GM19043 (cell line): ENCODE measurements at regions not wholly inside any gene's neighbourhood (a gene's known extent, or its start where the extent isn't known, plus 50 kb on each side); places are given as distances from the start of the nearest gene placed in this dataset.
"Not testable (repeated sequence)": the region's sequence is repeated elsewhere in the genome, so short reads cannot be mapped to it uniquely, and the experiment has no call there.

Experiments
- ATAC-seq: cut with Tn5 transposase; IDR thresholded peaks from one replicate; pipeline ENCODE4 v1.9.1; 2021; ENCODE audit warnings: low read depth; ENCODE audit not compliant: unreplicated experiment

DNA sequence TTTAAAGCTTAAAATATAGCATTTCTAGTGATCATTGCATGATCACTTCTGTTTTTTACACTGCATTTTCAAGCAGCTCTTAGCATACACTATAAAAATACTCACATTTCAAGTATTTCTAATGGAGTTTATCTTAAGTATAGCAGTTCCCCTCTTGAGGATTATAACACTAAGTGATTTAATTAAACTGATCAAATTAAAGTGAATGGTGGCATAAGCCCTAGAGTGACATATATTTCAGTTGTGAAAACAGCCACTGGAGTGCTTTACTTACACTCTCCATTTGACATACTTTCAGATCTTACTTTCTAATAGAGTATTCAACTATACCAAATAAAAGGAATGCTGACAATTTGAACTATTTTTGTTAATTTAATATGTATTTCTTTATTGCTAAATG is 623.3 kb upstream of the TMPRSS15 start:
- ATAC-seq, result no peak

- ATAC-seq, result no peak
These were observed 626.2 kb upstream of the TMPRSS15 start for GRCh38 chr21:19029816-19030215.

DNA sequence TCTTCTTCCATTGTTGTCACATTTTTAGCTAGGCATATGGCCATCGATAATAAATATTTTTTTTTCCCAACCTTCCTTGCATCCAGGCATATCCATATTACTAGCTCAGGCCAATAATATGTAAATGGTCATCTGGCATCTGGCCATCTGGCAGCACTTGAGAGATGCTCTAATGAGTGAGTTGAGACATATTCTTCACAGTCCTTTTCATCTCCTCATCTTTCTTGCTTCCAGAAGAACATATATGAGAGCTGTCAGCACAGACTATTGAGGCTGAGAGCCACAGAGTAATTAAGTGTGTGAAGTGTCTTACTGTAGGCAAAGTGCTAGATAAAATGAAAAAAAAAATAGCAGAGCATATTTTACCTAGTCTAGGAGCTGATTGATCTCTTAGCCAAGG is 628.4 kb upstream of the TMPRSS15 start:
- ATAC-seq, result no peak

- no peak for ATAC-seq
These were observed 630.5 kb upstream of the TMPRSS15 start for GRCh38 chr21:19034041-19034440.

DNA sequence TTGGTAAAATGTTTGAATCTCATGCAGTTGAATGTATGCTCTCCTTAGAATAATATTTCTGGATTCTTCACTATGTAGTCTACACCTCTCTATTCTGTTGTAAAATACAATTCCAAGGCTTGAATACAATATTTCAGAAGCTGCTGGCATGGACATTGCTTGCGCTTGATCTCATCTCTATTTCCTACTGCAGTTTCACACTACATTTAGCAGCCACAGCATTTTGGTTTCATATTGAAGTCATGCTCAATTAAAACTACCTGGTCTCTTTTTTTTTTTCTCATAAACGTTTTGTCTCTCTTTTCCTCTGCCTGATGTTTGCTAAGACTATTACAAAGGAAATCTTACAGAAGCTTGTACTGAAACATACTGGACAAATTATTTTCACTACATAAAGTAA is 631.0 kb upstream of the TMPRSS15 start:
- ATAC-seq, result no peak

DNA sequence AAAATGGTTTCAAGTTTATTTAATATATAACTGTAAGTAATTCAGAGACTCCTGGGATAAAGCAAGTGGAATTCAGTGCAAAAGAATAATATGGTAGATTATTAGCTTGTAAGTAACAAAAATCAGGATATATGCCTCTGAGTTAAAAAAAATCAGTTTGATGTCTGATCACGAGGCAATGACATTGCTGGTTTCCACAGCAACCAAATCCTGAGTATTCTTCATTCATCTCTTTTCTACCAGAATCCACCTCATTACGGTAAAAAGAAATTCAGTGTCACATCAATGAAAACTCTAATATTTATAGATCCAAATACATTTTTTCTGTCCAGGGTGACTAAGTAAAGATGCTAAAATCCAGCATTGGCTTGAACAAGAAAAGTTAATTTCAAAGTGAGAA is 642.3 kb upstream of the TMPRSS15 start:
- no peak for ATAC-seq

- ATAC-seq, result no peak
These were observed 644.6 kb upstream of the TMPRSS15 start for GRCh38 chr21:19048098-19048672.

GRCh38 chr21:19049567-19049966 is 646.0 kb upstream of the TMPRSS15 start:
- no peak for ATAC-seq

DNA sequence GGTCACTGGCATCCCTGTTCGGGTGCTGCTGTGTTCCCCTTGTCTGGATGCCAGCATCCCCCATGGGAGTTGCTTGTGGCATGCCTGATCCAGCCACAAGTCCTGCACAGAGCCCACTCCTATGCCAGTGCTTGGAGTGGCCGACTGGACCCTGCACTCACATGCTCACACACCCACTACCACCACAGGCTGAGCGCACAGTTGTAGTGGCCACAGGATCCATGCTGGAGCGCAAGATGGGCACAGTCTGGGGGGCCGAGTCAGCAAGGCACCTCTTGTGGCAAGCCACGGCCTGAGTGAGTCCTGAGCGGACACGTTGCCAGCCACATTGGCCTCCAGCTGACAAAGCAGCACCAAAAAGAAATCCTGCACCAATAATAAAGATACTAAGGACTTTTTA is 661.6 kb upstream of the TMPRSS15 start:
- ATAC-seq, result no peak

- ATAC-seq, result no peak
These were observed 672.4 kb upstream of the TMPRSS15 start for GRCh38 chr21:19076031-19076430.

GRCh38 chr21:19109694-19110093 is 706.1 kb upstream of the TMPRSS15 start:
- ATAC-seq, result no peak

DNA sequence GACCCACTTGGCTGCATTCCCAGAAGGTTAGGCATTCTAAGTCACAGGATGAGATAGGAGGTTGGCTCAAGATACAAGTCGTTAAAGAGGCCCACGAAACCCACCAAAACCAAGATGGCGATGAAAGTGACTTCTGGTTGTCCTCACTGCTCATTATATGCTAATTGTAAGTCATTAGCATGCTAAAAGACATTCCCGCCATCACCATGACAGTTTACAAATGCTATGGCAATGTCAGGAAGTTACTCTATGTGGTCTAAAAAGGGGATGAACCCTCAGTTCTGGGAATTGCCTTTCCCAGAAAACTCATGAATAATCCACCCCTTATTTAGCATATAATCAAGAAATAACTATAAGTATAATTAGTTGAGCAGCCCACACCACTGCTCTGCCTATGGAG is 715.7 kb upstream of the TMPRSS15 start:
- not testable (repeated sequence) for ATAC-seq

DNA sequence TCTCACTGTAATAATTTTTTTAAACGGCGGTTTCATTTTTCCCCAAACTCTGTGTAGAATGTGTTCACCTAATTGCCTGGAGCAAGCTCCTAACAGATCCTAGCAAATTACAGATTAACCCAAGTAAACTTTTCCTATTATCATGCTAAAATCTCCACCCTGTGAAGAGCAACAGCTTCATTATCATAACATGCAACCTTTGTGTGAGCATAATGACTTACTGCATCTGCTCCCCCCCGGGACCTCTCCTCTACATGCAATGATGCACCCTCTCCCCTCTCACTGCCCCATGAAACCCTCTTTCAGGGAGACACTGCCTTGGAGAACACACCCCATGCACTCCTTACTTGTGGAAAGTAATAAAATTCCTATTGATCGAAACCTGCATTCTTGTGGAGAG is 717.0 kb upstream of the TMPRSS15 start:
- ATAC-seq, result no peak

DNA sequence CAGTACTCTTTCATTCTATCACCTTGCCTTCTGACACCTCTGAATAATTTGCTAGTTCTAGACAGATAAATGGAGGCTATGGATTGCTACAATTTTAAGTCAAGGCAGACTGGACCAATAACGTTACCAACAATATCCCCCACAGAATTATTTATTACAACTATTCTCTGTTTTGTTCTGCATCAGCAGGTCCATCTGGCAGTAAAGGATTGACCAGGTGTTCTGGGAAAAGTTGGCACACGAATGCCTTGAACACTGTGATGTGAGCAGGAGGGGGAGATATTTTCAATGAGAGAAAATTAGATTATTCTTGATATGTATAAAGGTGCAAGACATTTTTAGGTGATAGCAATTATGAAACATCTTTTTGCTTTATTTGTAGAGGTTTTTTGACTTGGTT is 718.8 kb upstream of the TMPRSS15 start:
- ATAC-seq, result no peak

GRCh38 chr21:19123053-19123452 is 719.5 kb upstream of the TMPRSS15 start:
- ATAC-seq, result no peak

- no peak for ATAC-seq
These were observed 719.9 kb upstream of the TMPRSS15 start for GRCh38 chr21:19123525-19123924.

DNA sequence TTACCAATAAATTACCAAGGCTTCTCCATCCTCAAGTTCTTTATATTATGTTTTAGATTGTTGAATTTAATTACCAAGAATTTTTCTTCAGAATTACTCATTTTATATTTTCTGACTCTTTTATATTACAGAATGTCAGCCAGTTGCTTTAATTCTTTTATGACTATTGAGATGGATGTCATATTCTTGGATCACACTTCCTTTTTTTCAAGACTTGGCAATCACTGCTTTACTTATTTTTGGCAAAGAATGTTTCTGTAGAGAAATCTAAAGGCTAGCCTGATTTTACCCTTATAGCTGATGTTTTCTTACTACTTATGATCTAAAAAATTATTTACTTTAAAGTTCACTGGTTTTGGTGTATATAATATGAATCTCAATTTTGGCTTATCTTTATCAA is 721.1 kb upstream of the TMPRSS15 start:
- ATAC-seq, result no peak

GRCh38 chr21:19130379-19131028 is 726.9 kb upstream of the TMPRSS15 start:
- ATAC-seq, result no peak

DNA sequence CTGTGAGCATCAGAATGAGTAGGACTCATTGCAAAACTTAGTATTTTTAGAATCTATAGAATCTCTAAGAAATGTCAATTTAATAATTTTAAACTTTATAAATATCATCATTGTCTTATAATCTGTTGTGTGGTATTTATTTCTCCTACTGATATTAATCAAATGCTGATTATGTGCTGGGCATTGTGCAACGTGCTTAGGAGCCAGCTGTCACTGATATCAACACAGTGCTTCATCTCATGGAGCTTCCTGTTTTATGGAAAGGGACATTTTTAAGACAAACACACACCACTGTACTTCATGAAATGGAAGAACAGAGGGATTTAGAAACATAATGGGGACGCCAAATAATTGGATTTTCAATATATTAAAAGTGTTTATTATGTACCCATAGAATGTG is 737.9 kb upstream of the TMPRSS15 start:
- no peak for ATAC-seq

DNA sequence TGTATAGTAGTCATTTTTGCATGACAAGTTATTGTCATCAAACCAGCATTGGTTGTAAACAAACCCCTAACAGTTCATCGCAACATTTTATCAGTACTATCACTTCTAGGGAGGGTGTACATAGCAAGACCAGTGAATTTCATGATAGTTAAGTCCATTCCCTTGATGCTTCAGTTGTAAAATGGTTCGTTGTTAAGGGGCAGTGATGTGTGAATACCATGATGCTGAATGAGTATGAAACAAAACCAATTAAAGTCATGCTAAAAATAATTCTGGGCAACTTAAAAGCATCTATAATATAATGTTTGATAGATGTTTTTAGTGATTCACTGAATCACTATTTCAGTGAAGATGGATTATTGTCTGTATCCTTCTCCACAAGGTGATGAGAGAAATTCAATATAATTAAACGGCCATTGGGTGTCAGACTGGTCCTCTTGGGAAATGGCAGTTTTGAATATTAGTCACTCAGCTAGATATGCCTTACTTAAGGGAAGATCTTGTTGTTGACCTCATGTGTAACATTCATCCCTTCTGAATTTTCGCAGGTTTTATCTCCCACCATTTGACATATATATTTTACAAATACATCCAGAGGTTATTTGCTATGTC is 742.2 kb upstream of the TMPRSS15 start:
- no peak for ATAC-seq

GRCh38 chr21:19148056-19148455 is 744.5 kb upstream of the TMPRSS15 start:
- no peak for ATAC-seq

- ATAC-seq, result no peak
These were observed 768.0 kb upstream of the TMPRSS15 start for GRCh38 chr21:19171585-19171984.
